Body of pancreas (tissue), 4 donors: ENCODE measurements at regions not wholly inside any gene's neighbourhood (a gene's known extent, or its start where the extent isn't known, plus 50 kb on each side); places are given as distances from the start of the nearest gene placed in this dataset.

Experiments
- CTCF ChIP-seq, 7 experiments: fragments of 450-650 bp in 4 of 7; fragments of 200-600 bp in 3 of 7; sonication (generic) in 3 of 7; IDR thresholded peaks; one replicate each; pipeline ENCODE4 v1.5.1; 2016 to 2019; ENCODE audit warnings: antibody characterized with exemption in 7 of 7
- POLR2A ChIP-seq, 3 donors: fragments of 450-650 bp; IDR thresholded peaks; one replicate each; pipeline ENCODE4 v1.6.1; 2016; ENCODE audit warnings: antibody characterized with exemption in 3 of 3, mild to moderate bottlenecking in 2 of 3

DNA sequence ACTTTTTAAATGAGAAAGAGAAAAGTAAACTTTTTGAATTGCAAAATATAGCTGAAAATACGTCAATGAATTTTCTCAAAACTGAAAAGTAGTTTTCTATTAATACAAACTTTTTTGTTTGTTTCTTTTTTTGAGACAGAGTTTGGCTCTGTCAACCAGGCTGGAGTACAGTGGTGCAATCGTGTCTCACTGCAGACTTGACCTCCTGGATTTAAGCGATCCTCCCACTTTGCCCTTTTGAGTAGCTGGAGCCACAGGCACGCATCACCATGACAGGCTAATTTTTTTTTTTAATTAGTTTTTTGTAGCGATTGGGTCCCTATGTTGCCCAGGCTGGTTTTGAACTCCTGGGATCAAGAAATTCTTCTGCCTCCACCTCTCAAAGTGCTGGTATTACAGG is 610.4 kb downstream of the ELAVL2 start:
- TF ChIP-seq POLR2A (IDR thresholded peaks at IDR 0.05) (no peak), CTCF (IDR thresholded peaks at IDR 0.05) (no peak)
